ENCODE measurements at regions not wholly inside any gene's neighbourhood (a gene's known extent, or its start where the extent isn't known, plus 50 kb on each side); places are given as distances from the start of the nearest gene placed in this dataset.

DNA sequence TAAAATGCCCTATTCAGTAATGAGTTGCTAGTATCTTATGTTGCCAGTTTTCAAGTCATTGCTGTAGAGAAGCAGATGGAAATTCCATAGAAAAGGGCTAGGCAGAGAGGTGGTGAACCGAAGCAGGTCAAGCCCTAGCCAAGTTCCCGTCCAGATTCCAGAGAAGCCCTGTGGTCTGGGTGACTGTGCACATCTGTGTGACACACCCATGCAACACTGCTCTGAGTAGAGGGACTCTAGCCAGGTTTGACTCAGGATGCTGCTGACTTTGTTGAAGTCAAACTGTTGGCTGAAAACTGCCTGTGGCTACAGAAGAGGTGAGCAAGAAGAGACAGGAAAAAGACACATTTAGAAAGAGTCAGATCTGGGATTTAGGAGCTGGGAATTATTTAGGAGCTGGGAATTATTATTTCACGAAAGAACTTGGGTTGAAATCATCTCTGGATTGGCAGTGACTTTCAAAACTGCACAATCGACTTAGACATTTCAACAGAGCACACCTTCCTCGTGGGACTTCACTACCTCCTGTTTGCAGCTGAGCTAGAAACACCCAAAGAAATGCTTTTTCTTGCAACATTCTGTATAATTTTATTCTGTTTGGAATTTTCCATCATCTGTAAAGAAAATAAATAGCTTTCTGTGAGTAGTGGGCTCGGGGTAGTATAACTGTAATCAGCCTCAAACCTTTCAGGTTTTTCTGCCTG lies 149.1 kb upstream of the PRKCQ start:
- TF ChIP-seq, protein P1, sequence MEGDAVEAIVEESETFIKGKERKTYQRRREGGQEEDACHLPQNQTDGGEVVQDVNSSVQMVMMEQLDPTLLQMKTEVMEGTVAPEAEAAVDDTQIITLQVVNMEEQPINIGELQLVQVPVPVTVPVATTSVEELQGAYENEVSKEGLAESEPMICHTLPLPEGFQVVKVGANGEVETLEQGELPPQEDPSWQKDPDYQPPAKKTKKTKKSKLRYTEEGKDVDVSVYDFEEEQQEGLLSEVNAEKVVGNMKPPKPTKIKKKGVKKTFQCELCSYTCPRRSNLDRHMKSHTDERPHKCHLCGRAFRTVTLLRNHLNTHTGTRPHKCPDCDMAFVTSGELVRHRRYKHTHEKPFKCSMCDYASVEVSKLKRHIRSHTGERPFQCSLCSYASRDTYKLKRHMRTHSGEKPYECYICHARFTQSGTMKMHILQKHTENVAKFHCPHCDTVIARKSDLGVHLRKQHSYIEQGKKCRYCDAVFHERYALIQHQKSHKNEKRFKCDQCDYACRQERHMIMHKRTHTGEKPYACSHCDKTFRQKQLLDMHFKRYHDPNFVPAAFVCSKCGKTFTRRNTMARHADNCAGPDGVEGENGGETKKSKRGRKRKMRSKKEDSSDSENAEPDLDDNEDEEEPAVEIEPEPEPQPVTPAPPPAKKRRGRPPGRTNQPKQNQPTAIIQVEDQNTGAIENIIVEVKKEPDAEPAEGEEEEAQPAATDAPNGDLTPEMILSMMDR (IDR thresholded peaks at IDR 0.05; ENCODE audit: low read depth, low read length): no peak
- H3K4me3 ChIP-seq (ENCODE audit: low read depth, low read length): no peak overlapping the region

DNA sequence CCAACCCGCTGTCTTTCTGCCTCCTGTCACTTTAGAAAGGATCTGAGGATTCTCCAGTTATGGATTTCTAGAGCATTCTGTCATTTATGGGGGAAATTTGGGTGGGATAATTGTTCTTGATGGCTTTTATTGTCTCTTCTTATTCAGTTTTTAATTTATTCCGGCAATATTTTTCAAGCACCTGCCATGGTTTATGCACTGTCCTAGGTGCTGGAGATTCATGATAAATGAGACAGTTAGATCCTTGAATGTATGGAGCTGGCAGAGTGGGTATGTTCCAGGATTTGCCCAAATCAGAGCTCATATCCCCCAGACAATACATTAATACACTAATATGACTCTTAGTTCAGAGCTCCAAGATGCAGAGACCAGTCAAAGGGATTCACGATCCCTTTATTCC lies 146.8 kb upstream of the PRKCQ start:
- TF ChIP-seq, protein P1 (IDR thresholded peaks at IDR 0.05; ENCODE audit: low read depth, low read length): no peak
- no peak overlapping the region for H3K4me3 ChIP-seq (ENCODE audit: low read depth, low read length)

DNA sequence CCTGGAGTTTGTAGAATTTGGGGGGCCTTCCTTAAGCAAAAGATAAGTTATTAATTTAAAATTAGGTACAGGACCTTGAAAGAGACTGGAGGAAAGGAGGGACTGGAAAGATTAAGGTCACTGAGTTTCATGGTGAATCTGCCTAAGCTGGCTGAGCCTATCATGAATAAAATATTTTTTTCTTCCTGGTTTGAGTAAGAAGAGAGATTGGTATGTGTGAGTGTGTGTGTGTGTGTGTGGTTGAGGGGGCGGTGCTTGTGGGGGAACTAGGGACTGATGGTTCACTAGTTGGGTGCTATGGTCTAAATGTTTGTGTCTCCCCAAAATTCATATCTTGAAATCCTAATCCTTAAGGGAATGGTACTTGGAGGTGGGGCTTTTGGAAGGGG lies 142.5 kb upstream of the PRKCQ start:
- TF ChIP-seq, protein P1 (IDR thresholded peaks at IDR 0.05; ENCODE audit: low read depth, low read length): no peak
- peak overlapping the region; percentile 38 for H3K4me3 ChIP-seq (ENCODE audit: low read depth, low read length)

DNA sequence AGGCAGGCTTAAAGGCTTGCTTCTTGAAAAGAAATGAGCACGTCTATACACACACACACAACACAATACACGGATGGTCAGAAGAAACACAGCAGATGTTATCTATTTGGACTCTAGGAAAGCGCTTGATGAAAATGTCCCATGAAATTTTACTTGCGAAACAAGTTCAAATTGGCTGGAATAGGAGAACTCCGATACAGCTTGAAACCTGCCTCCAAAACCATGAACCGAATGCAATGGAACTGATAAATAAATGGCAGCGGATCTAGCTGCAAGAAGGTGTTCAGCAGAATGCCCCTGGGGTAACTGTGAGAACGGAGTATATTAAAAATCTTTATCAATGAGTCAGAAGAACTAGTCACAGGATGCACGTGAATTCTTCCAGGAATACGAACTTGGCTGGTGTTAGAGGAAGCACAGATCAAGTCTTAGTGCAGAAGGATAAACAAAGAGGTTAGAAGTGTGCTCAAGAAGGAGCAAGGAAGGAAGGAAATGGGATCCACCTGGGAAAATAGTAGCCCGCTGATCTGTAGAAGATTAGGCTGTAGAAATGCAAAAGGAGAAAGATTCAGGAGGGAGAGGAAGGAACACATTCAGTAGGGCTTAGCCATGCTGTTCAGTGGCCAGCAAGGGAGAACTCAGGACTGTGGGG lies 142.0 kb upstream of the PRKCQ start:
- TF ChIP-seq, protein P1 (IDR thresholded peaks at IDR 0.05; ENCODE audit: low read depth, low read length): no peak
- H3K4me3 ChIP-seq (ENCODE audit: low read depth, low read length): peak overlapping the region; percentile 44

DNA sequence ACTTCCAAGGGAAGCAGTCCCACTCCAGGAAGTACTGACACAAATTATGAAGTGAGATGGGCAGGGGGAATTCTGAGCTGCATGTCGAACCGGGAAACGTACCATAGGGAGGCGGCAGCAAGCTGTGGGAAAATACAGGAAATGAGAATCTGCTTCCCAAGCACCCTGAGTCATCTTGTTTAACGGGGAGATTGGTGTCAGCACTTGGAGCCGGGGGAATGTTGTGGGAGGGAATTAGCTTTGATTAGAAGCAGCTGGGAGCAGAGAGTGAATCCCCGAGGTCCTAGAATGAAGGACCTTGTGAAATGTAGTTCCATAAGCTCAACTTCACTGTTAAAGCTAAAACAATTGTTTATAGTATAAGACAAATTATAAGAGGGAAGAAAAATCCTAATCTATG lies 141.4 kb upstream of the PRKCQ start:
- peak overlapping the region; percentile 44 for H3K4me3 ChIP-seq (ENCODE audit: low read depth, low read length)
- TF ChIP-seq, protein P1 (IDR thresholded peaks at IDR 0.05; ENCODE audit: low read depth, low read length): peak; percentile 24; the same call in 1 of the 2 replicates

DNA sequence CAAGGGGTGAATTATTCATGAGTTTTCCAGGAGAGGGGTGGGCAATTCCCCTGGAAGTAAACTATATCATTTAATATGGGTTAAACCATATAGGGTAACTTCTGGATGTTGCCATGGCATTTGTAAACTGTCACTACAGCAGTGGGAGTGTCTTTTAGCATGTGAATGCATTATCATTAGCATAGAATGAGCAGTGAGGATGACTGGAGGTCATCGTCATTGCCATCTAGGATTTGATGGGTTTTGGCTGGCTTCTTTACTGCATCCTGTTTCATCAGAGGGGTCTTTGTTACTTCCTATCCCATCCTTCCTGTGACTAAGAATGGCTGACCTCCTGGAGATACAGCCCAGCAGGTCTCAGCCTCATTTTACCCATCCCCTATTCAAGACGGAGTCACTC lies 139.5 kb upstream of the PRKCQ start:
- TF ChIP-seq, protein P1 (IDR thresholded peaks at IDR 0.05; ENCODE audit: low read depth, low read length): no peak

DNA sequence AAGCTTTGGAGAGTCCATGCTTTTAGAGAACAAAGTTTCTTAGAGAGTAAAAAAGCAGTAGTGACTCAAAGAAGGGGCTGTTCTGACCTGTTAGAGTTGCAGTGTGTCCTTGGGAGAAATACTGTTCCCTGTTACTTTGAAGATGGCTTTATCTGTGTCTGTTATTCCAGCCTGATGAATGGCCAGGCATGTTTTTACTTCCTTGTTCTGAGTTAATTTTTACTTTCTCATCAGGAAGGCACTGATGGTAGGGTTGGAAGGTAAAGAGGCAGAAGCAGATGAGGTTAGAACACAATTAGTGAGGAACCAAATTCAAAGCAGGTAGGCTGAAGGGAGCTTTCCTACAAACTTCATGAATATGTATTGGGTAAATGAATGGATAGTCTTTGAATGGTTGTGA lies 138.5 kb upstream of the PRKCQ start:
- TF ChIP-seq, protein P1 (IDR thresholded peaks at IDR 0.05; ENCODE audit: low read depth, low read length): no peak
- no peak overlapping the region for H3K4me3 ChIP-seq (ENCODE audit: low read depth, low read length)

More for the DNA sequence above, 139.5 kb upstream of the PRKCQ start:
- no peak overlapping the region for H3K4me3 ChIP-seq (ENCODE audit: low read depth, low read length)

Measured in WI38 (cell line).